DND-41 (cell line): ENCODE measurements at regions not wholly inside any gene's neighbourhood (a gene's known extent, or its start where the extent isn't known, plus 50 kb on each side); places are given as distances from the start of the nearest gene placed in this dataset.

ENCODE experiments used
- ATAC-seq: fragments of 200-7000 bp; cut with Tn5 transposase; 3 replicates; pipeline ENCODE4 v1.9.1; 2021; ENCODE audit warnings: low read depth; ENCODE audit not compliant: insufficient read depth
- DNase-seq: peaks from one replicate; pipeline ENCODE4 v3.0.0-alpha.2; 2020
- H2AFZ ChIP-seq: 2 replicates; pipeline ENCODE4 v1.6.0; 2012; ENCODE audit warnings: low read depth, low read length
- H3K27ac ChIP-seq: 2 replicates; pipeline ENCODE4 v1.5.1; 2012; ENCODE audit warnings: low read length, inconsistent platforms
- H3K27me3 ChIP-seq: fragments of 200-600 bp; sonication (generic); 2 replicates; pipeline ENCODE4 v1.6.0; 2012; ENCODE audit warnings: low read length, mild to moderate bottlenecking, inconsistent platforms; ENCODE audit not compliant: insufficient read depth, poor library complexity
- H3K36me3 ChIP-seq: 2 replicates; pipeline ENCODE4 v1.5.1; 2012; ENCODE audit warnings: low read length, inconsistent platforms; ENCODE audit not compliant: insufficient read depth
- H3K4me1 ChIP-seq: 2 replicates; pipeline ENCODE4 v1.5.1; 2012; ENCODE audit warnings: mild to moderate bottlenecking, low read length; ENCODE audit not compliant: insufficient read depth
- H3K4me2 ChIP-seq: 2 replicates; pipeline ENCODE4 v1.6.0; 2012; ENCODE audit warnings: mild to moderate bottlenecking, moderate library complexity, low read length, inconsistent platforms; ENCODE audit not compliant: insufficient read depth
- H3K4me3 ChIP-seq, 2 experiments: fragments of 200-600 bp in 1 of 2; shearing (Covaris generic) in 1 of 2; 2 replicates each; pipeline ENCODE4 v1.5.1; 2012 to 2016; ENCODE audit warnings: inconsistent platforms in 2 of 2, low read length in 2 of 2, mild to moderate bottlenecking in 2 of 2, low read depth in 1 of 2, moderate library complexity in 1 of 2
- H3K79me2 ChIP-seq: 2 replicates; pipeline ENCODE4 v1.6.0; 2012; ENCODE audit warnings: low read length, inconsistent platforms; ENCODE audit not compliant: insufficient read depth
- H3K9ac ChIP-seq: 2 replicates; pipeline ENCODE4 v1.6.0; 2012; ENCODE audit warnings: low read depth, mild to moderate bottlenecking, inconsistent platforms, low read length, moderate library complexity
- H3K9me3 ChIP-seq: 2 replicates; pipeline ENCODE4 v1.5.1; 2012; ENCODE audit warnings: low read length, moderate library complexity, mild to moderate bottlenecking, inconsistent platforms; ENCODE audit not compliant: insufficient read depth, severe bottlenecking
- H4K20me1 ChIP-seq: 2 replicates; pipeline ENCODE4 v1.6.0; 2012; ENCODE audit warnings: low read length; ENCODE audit not compliant: insufficient read depth
- EZH2 ChIP-seq: IDR thresholded peaks from 3 replicates; pipeline ENCODE4 v1.6.1; 2012; ENCODE audit warnings: borderline replicate concordance, low read depth, mild to moderate bottlenecking, moderate library complexity, low read length, inconsistent platforms; ENCODE audit not compliant: severe bottlenecking
- TF ChIP-seq, protein P1 (sequence below): IDR thresholded peaks from 2 replicates; pipeline ENCODE4 v1.5.1; 2012; ENCODE audit warnings: borderline replicate concordance, low read length, moderate library complexity, mild to moderate bottlenecking; ENCODE audit not compliant: poor library complexity, severe bottlenecking; ENCODE audit errors: extremely low read depth

- no peak overlapping the region for H3K9ac ChIP-seq
- H3K4me1 ChIP-seq: no peaks in the 10 kb centered on the region
- H3K4me3 ChIP-seq: no peak overlapping the region
- H3K79me2 ChIP-seq: no peaks in the 10 kb centered on the region
- no peaks in the 10 kb centered on the region for H3K9me3 ChIP-seq
- no peak for ATAC-seq
- H2AFZ ChIP-seq: no peak overlapping the region
- DNase-seq: no peak
- no peaks in the 10 kb centered on the region for H3K27me3 ChIP-seq
- TF ChIP-seq, protein P1, sequence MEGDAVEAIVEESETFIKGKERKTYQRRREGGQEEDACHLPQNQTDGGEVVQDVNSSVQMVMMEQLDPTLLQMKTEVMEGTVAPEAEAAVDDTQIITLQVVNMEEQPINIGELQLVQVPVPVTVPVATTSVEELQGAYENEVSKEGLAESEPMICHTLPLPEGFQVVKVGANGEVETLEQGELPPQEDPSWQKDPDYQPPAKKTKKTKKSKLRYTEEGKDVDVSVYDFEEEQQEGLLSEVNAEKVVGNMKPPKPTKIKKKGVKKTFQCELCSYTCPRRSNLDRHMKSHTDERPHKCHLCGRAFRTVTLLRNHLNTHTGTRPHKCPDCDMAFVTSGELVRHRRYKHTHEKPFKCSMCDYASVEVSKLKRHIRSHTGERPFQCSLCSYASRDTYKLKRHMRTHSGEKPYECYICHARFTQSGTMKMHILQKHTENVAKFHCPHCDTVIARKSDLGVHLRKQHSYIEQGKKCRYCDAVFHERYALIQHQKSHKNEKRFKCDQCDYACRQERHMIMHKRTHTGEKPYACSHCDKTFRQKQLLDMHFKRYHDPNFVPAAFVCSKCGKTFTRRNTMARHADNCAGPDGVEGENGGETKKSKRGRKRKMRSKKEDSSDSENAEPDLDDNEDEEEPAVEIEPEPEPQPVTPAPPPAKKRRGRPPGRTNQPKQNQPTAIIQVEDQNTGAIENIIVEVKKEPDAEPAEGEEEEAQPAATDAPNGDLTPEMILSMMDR: no peak
- TF ChIP-seq EZH2: no peak
- H3K4me2 ChIP-seq: no peak overlapping the region
- no peaks in the 10 kb centered on the region for H4K20me1 ChIP-seq
- H3K36me3 ChIP-seq: no peaks in the 10 kb centered on the region
- no peak overlapping the region for H3K27ac ChIP-seq
Measured at GRCh38 chr6:95309545-95309944, 267.8 kb upstream of the MANEA start.

GRCh38 chr6:95318137-95318536, 259.2 kb upstream of the MANEA start:
- Histone ChIP-seq H3K9me3 (no peaks in the 10 kb centered on the region), H3K4me2 (no peak overlapping the region), H3K36me3 (no peaks in the 10 kb centered on the region), H3K4me1 (no peaks in the 10 kb centered on the region), H3K27ac (no peak overlapping the region), H2AFZ (no peak overlapping the region), H4K20me1 (no peaks in the 10 kb centered on the region), H3K79me2 (no peaks in the 10 kb centered on the region), H3K27me3 (no peaks in the 10 kb centered on the region), H3K9ac (no peak overlapping the region), H3K4me3 (no peak overlapping the region)
- no peak for ATAC-seq
- TF ChIP-seq, protein P1: no peak
- TF ChIP-seq EZH2: no peak
- no peak for DNase-seq

DNA sequence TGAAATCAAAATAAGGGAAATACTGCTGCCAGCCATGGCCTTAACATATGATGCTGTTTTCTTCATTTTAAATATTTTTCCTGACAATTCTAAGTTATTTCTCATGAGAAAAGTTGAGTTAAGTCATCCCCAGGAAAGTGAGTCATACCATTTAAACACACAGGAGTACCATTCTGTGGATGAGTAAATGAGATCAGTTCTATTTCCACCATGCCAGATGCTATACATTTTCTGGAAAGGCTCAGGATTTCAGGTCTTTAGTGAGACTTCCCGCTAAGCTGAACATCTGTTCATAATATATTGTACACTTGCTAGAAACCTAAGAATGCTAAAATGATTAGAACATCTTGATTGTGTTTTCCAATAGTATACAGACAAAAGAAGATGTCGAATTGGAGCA, 256.2 kb upstream of the MANEA start:
- Histone ChIP-seq H3K27ac (no peak overlapping the region), H3K79me2 (no peaks in the 10 kb centered on the region), H3K4me2 (no peak overlapping the region), H2AFZ (no peak overlapping the region), H3K27me3 (no peaks in the 10 kb centered on the region), H4K20me1 (no peaks in the 10 kb centered on the region), H3K4me3 (no peak overlapping the region), H3K36me3 (no peaks in the 10 kb centered on the region), H3K9me3 (no peaks in the 10 kb centered on the region), H3K4me1 (no peaks in the 10 kb centered on the region), H3K9ac (no peak overlapping the region)
- no peak for TF ChIP-seq EZH2
- TF ChIP-seq, protein P1: no peak
- DNase-seq (no peak), ATAC-seq (no peak)

GRCh38 chr6:95325916-95326315, 251.4 kb upstream of the MANEA start:
- Histone ChIP-seq H3K4me1 (no peaks in the 10 kb centered on the region), H4K20me1 (no peaks in the 10 kb centered on the region), H3K9ac (no peak overlapping the region), H3K79me2 (no peaks in the 10 kb centered on the region), H2AFZ (no peak overlapping the region), H3K27ac (no peak overlapping the region), H3K9me3 (no peaks in the 10 kb centered on the region), H3K27me3 (no peaks in the 10 kb centered on the region), H3K36me3 (no peaks in the 10 kb centered on the region), H3K4me3 (no peak overlapping the region), H3K4me2 (no peak overlapping the region)
- TF ChIP-seq, protein P1: no peak
- TF ChIP-seq EZH2: no peak
- DNase-seq (no peak), ATAC-seq (no peak)
